HL-60 (cell line): ENCODE measurements at regions not wholly inside any gene's neighbourhood (a gene's known extent, or its start where the extent isn't known, plus 50 kb on each side); places are given as distances from the start of the nearest gene placed in this dataset.

ENCODE experiments used
- DNase-seq, 2 experiments: peaks; one replicate each; pipeline ENCODE4 v3.0.0-alpha.2; 2010 to 2020; ENCODE audit warnings: low read depth in 1 of 2, low spot score in 1 of 2
- H3K27ac ChIP-seq: fragments of 250-450 bp; sonication (Bioruptor Pico); replicated peaks from 2 replicates; pipeline ENCODE4 v1.5.1; 2020; ENCODE audit warnings: mild to moderate bottlenecking, moderate library complexity
- H3K27me3 ChIP-seq: fragments of 250-450 bp; sonication (Bioruptor Pico); 2 replicates; pipeline ENCODE4 v1.5.1; 2021; ENCODE audit warnings: mild to moderate bottlenecking, moderate library complexity; ENCODE audit not compliant: insufficient read depth, poor library complexity, severe bottlenecking
- H3K4me3 ChIP-seq: replicated peaks from 2 replicates; pipeline ENCODE4 v1.5.1; 2011; ENCODE audit warnings: mild to moderate bottlenecking, control low read depth, low read length; ENCODE audit not compliant: insufficient read depth
- CTCF ChIP-seq: IDR thresholded peaks from one replicate; pipeline ENCODE4 v1.5.1; 2011; ENCODE audit warnings: low read length, control low read depth, inconsistent platforms; ENCODE audit not compliant: insufficient read depth
- GABPA ChIP-seq: IDR thresholded peaks from 2 replicates; pipeline ENCODE4 v1.6.1; 2012; ENCODE audit warnings: low read depth
- POLR2AphosphoS5 ChIP-seq: IDR thresholded peaks from 2 replicates; pipeline ENCODE4 v1.6.1; 2012; ENCODE audit warnings: low read depth
- REST ChIP-seq: IDR thresholded peaks from 2 replicates; pipeline ENCODE4 v1.6.1; 2012; ENCODE audit warnings: low read depth; ENCODE audit not compliant: insufficient replicate concordance
- SPI1 ChIP-seq: IDR thresholded peaks from 2 replicates; pipeline ENCODE4 v1.6.1; 2012; ENCODE audit warnings: low read depth, mild to moderate bottlenecking, borderline replicate concordance

GRCh38 chr3:31189330-31189729 is 294.9 kb upstream of the GADL1 start:
- TF ChIP-seq SPI1 (no peak), POLR2AphosphoS5 (no peak), GABPA (no peak), CTCF (no peak), REST (no peak)
- Histone ChIP-seq H3K27me3 (no peaks in the 10 kb centered on the region), H3K4me3 (no peak overlapping the region), H3K27ac (no peak overlapping the region)
- no peak for DNase-seq

- TF ChIP-seq GABPA (no peak), CTCF (no peak), POLR2AphosphoS5 (no peak), SPI1 (no peak), REST (no peak)
- Histone ChIP-seq H3K4me3 (no peak overlapping the region), H3K27ac (no peak overlapping the region), H3K27me3 (no peaks in the 10 kb centered on the region)
- no peak for DNase-seq
Measured at GRCh38 chr3:31189971-31190370, 295.5 kb upstream of the GADL1 start.

- Histone ChIP-seq H3K4me3 (no peak overlapping the region), H3K27ac (no peak overlapping the region), H3K27me3 (no peaks in the 10 kb centered on the region)
- no peak for DNase-seq
- TF ChIP-seq SPI1, result no peak
- no peak for TF ChIP-seq GABPA
- TF ChIP-seq POLR2AphosphoS5, result no peak
Measured at GRCh38 chr3:31191354-31191753, 296.9 kb upstream of the GADL1 start.

- Histone ChIP-seq H3K4me3 (no peak overlapping the region), H3K27me3 (no peaks in the 10 kb centered on the region), H3K27ac (no peak overlapping the region)
- TF ChIP-seq REST (no peak), POLR2AphosphoS5 (no peak), SPI1 (no peak), GABPA (no peak), CTCF (no peak)
- DNase-seq, result no peak
Measured at GRCh38 chr3:31193429-31193828, 299.0 kb upstream of the GADL1 start.
